Nephron progenitor cell (in vitro differentiated cells): ENCODE measurements at regions not wholly inside any gene's neighbourhood (a gene's known extent, or its start where the extent isn't known, plus 50 kb on each side); places are given as distances from the start of the nearest gene placed in this dataset.

ENCODE experiments used
- DNase-seq: peaks from one replicate; pipeline ENCODE4 v3.0.0; 2021
- H3K27ac Mint-ChIP-seq: 2 replicates; pipeline ENCODE4 v1.8.0; 2021; ENCODE audit warnings: mild to moderate bottlenecking, moderate library complexity, mixed read lengths
- H3K27me3 Mint-ChIP-seq: 2 replicates; pipeline ENCODE4 v1.8.0; 2021; ENCODE audit warnings: mild to moderate bottlenecking, low read depth, mixed read lengths; ENCODE audit not compliant: poor library complexity
- H3K36me3 Mint-ChIP-seq: 2 replicates; pipeline ENCODE4 v1.8.0; 2021; ENCODE audit warnings: low read depth, mixed read lengths
- H3K4me1 Mint-ChIP-seq: 2 replicates; pipeline ENCODE4 v1.8.0; 2021; ENCODE audit warnings: mixed read lengths
- H3K4me3 Mint-ChIP-seq: 2 replicates; pipeline ENCODE4 v1.8.0; 2021; ENCODE audit warnings: mild to moderate bottlenecking, moderate library complexity, mixed read lengths
- H3K9me3 Mint-ChIP-seq: 2 replicates; pipeline ENCODE4 v1.8.0; 2021; ENCODE audit warnings: mild to moderate bottlenecking, moderate library complexity, mixed read lengths
- TF ChIP-seq, protein P1 (sequence below): fragments of 200-600 bp; sonication (generic); IDR thresholded peaks from 2 replicates; pipeline ENCODE4 v1.5.0; 2021; ENCODE audit warnings: antibody characterized with exemption

DNA sequence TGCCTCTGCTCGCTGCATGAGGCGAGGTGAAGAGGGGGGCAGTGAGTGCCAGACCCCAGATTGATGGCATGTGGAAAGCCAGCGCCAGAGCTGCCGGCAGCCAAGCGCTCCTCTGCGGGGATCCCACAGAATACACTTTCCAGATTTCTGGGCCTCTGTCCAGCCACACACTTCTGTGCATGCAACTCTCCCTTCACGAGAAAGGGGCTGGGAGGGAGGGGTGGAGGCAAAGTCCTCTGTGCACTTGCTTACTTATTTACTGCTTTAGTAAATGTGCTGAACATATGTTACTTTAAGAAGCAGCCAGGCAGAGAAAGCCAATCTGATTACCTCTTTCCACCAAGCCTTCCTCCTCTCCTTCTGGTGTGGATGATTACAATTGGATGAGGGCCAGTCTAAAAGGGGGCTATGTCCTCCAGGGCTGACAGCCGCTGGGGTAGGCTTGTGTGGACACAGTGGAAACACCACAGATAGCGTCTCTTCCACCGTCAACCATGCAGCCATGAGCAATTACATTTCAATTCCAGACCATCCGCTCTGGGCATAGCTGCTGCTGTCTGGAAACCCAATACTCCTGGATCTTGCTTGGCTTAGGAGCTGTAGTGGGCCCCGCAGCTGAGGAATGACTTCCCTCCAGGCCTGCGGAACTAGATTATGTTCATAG lies 322.8 kb upstream of the ANKRD30A start:
- peak; percentile 15 for DNase-seq
- Mint-ChIP-seq H3K27me3 (no peaks in the 10 kb centered on the region), H3K4me3 (peak overlapping the region; percentile 32), H3K27ac (peak overlapping the region; percentile 92), H3K4me1 (peaks cover 29% of the 10 kb centered on the region), H3K36me3 (no peaks in the 10 kb centered on the region), H3K9me3 (peaks cover 29% of the 10 kb centered on the region)
- TF ChIP-seq, protein P1, sequence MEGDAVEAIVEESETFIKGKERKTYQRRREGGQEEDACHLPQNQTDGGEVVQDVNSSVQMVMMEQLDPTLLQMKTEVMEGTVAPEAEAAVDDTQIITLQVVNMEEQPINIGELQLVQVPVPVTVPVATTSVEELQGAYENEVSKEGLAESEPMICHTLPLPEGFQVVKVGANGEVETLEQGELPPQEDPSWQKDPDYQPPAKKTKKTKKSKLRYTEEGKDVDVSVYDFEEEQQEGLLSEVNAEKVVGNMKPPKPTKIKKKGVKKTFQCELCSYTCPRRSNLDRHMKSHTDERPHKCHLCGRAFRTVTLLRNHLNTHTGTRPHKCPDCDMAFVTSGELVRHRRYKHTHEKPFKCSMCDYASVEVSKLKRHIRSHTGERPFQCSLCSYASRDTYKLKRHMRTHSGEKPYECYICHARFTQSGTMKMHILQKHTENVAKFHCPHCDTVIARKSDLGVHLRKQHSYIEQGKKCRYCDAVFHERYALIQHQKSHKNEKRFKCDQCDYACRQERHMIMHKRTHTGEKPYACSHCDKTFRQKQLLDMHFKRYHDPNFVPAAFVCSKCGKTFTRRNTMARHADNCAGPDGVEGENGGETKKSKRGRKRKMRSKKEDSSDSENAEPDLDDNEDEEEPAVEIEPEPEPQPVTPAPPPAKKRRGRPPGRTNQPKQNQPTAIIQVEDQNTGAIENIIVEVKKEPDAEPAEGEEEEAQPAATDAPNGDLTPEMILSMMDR, result no peak

DNA sequence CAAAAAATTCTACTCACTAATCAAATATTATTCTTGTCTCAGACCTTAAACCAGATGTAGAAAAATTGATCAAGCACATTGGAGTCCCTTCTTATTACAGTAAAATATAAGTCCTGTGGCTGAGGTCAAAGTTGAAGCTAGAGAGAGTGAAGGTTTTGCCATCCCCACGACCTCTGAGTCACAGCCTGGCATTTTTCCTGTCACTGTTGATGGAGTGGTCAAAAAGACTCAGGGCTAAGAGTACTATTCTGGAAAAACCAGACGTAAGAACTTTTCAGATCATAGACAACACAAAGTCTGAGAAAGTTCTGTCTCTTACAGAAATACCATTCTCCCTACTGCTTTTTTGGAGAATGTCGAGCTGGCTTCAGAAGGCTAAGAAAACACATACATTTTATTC lies 323.7 kb upstream of the ANKRD30A start:
- Mint-ChIP-seq H3K4me3 (peak overlapping the region; percentile 32), H3K4me1 (peaks cover 29% of the 10 kb centered on the region), H3K36me3 (no peaks in the 10 kb centered on the region), H3K9me3 (peaks cover 25% of the 10 kb centered on the region), H3K27ac (peak overlapping the region; percentile 92), H3K27me3 (no peaks in the 10 kb centered on the region)
- no peak for DNase-seq
- TF ChIP-seq, protein P1, result no peak

DNA sequence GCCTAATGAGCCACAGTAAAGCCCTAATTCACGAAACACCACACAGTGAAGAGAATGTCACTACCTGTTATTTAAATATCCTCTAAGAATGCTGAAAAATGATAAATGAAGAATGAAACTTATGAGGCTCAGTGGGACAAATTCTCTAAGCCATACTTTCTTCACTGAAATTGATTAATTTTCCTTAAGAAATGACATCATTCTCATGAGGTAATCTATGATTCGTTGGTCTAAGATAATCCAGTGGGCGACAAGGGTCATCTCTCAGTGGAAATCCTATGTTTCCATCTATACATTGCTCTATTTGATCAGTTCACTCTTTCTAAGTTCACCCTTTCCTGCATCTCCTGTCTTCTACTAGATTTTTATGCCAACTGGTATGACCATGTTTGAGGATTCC lies 330.4 kb upstream of the ANKRD30A start:
- Mint-ChIP-seq H3K9me3 (peaks cover 10% of the 10 kb centered on the region), H3K4me1 (no peaks in the 10 kb centered on the region), H3K36me3 (no peaks in the 10 kb centered on the region), H3K27ac (no peak overlapping the region), H3K4me3 (no peak overlapping the region), H3K27me3 (no peaks in the 10 kb centered on the region)
- TF ChIP-seq, protein P1, result no peak
- DNase-seq, result no peak

DNA sequence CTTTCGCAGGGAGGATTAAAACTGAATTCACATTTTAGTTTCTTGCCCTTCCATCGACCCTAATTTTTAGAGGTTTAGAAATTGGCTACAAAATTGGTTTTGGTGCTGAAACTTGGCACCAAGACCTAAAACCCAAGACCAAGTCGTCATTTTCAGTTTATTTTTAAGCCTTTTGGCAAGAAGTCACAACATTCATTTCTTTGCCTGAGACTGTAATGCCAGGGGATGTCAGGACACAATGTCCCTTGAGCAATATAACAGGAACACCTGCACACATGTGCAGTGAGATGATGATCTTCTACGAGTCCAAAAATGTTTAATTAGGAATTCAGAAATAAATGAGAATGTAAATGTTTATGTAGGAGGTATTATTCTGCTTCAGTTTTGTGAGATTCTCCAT lies 335.4 kb upstream of the ANKRD30A start:
- Mint-ChIP-seq H3K9me3 (peaks cover 8% of the 10 kb centered on the region), H3K27ac (no peak overlapping the region), H3K36me3 (no peaks in the 10 kb centered on the region), H3K4me1 (no peaks in the 10 kb centered on the region), H3K4me3 (no peak overlapping the region), H3K27me3 (no peaks in the 10 kb centered on the region)
- TF ChIP-seq, protein P1, result no peak
- DNase-seq, result no peak

DNA sequence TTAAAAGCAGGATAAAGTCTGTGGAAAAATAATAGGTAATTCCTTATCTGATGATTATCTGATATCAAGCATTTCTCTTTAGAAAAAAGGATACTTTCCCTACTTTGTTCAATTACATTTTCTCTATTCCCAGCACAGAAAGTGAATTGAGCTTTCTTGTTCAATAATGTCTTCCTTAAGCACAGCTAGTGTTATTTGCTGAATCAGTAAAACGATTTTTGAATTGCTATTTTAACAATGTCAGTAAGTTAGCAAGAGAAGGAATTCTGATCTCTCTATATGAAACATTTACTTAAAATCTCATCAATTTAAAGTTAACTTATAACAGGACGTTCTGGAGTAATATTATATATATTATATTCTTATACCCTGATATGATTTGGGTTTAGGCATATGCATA lies 337.2 kb upstream of the ANKRD30A start:
- H3K36me3 Mint-ChIP-seq, result no peaks in the 10 kb centered on the region
- peaks cover 8% of the 10 kb centered on the region for H3K9me3 Mint-ChIP-seq
- TF ChIP-seq, protein P1, result no peak
- H3K27me3 Mint-ChIP-seq, result peaks cover 3% of the 10 kb centered on the region
- H3K4me3 Mint-ChIP-seq, result no peak overlapping the region
- H3K27ac Mint-ChIP-seq, result no peak overlapping the region
- no peak for DNase-seq
- no peaks in the 10 kb centered on the region for H3K4me1 Mint-ChIP-seq

DNA sequence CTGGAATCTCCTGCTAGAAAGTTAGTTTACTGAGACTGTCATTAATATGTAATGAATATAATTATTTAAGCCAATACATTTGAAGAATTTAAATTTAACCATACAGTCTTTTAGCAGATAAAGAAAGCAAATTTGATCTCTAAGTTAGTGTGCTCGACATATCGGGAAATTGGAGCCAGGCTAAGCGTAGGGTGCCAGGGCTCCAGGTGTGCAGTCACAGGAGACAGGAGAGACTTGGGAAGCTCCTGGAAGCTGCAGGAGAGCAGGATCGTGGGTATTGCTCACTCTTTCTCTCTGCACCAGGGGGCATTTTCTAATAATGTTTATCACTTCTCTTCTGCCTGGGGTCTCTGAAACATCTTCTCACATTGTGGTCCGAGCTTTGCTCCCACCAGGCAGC lies 342.0 kb upstream of the ANKRD30A start:
- Mint-ChIP-seq H3K4me1 (peaks cover 10% of the 10 kb centered on the region), H3K9me3 (no peaks in the 10 kb centered on the region), H3K27ac (no peak overlapping the region), H3K4me3 (no peak overlapping the region), H3K27me3 (peaks cover 3% of the 10 kb centered on the region), H3K36me3 (no peaks in the 10 kb centered on the region)
- DNase-seq, result no peak
- TF ChIP-seq, protein P1, result no peak
